ENCODE measurements at regions not wholly inside any gene's neighbourhood (a gene's known extent, or its start where the extent isn't known, plus 50 kb on each side); places are given as distances from the start of the nearest gene placed in this dataset.
"Not testable (repeated sequence)": the region's sequence is repeated elsewhere in the genome, so short reads cannot be mapped to it uniquely, and the experiment has no call there.

- DNase-seq, result no peak
Measured at GRCh38 chr17:70375813-70376770, 206.8 kb downstream of the KCNJ2 start.

GRCh38 chr17:70377654-70378053 lies 208.3 kb downstream of the KCNJ2 start:
- DNase-seq, result no peak

GRCh38 chr17:70378076-70378475 lies 208.7 kb downstream of the KCNJ2 start:
- DNase-seq, result no peak

- DNase-seq, result no peak
Measured at GRCh38 chr17:70379945-70380344, 210.6 kb downstream of the KCNJ2 start.

GRCh38 chr17:70381916-70382315 lies 212.6 kb downstream of the KCNJ2 start:
- DNase-seq, result not testable (repeated sequence)

- DNase-seq, result no peak
Measured at GRCh38 chr17:70388326-70388725, 219.0 kb downstream of the KCNJ2 start.

- DNase-seq, result not testable (repeated sequence)
Measured at GRCh38 chr17:70389232-70389757, 220.0 kb downstream of the KCNJ2 start.

GRCh38 chr17:70390049-70390448 lies 220.7 kb downstream of the KCNJ2 start:
- DNase-seq, result no peak

- no peak for DNase-seq
Measured at GRCh38 chr17:70394473-70395232, 225.3 kb downstream of the KCNJ2 start.

GRCh38 chr17:70405492-70406220 lies 236.3 kb downstream of the KCNJ2 start:
- peak; percentile 72 for DNase-seq

- DNase-seq, result no peak
Measured at GRCh38 chr17:70407506-70407905, 238.2 kb downstream of the KCNJ2 start.

- DNase-seq, result no peak
Measured at GRCh38 chr17:70408768-70409167, 239.4 kb downstream of the KCNJ2 start.

- DNase-seq, result no peak
Measured at GRCh38 chr17:70414300-70414699, 245.0 kb downstream of the KCNJ2 start.

- DNase-seq, result no peak
Measured at GRCh38 chr17:70420861-70421445, 251.6 kb downstream of the KCNJ2 start.

- no peak for DNase-seq
Measured at GRCh38 chr17:70422862-70423261, 253.5 kb downstream of the KCNJ2 start.

- DNase-seq, result no peak
Measured at GRCh38 chr17:70423562-70423961, 254.2 kb downstream of the KCNJ2 start.

GRCh38 chr17:70426752-70427151 lies 257.4 kb downstream of the KCNJ2 start:
- DNase-seq, result no peak

- no peak for DNase-seq
Measured at GRCh38 chr17:70434536-70435490, 265.5 kb downstream of the KCNJ2 start.

- DNase-seq, result no peak
Measured at GRCh38 chr17:70437656-70438055, 268.3 kb downstream of the KCNJ2 start.

GRCh38 chr17:70446446-70446845 lies 277.1 kb downstream of the KCNJ2 start:
- DNase-seq, result no peak

GRCh38 chr17:70447588-70447987 lies 278.3 kb downstream of the KCNJ2 start:
- DNase-seq, result no peak

All from hematopoietic multipotent progenitor cell treated with erythropoietin and hydrocortisone succinate and interleukin-3 and kit ligand, for 4 days (in vitro differentiated cells).